OCI-M1 (cell line): ENCODE measurements at regions not wholly inside any gene's neighbourhood (a gene's known extent, or its start where the extent isn't known, plus 50 kb on each side); places are given as distances from the start of the nearest gene placed in this dataset.
A peak's percentile ranks its signal among the peaks of the same experiment; 100 is the strongest.
"Not testable (repeated sequence)": the region's sequence is repeated elsewhere in the genome, so short reads cannot be mapped to it uniquely, and the experiment has no call there.

ENCODE experiments used
- DNase-seq: peaks from one replicate; lab custom pipeline; 2025; lab: John Stamatoyannopoulos, UW

GRCh38 chr18:64407606-64408005 is 258.7 kb upstream of the LINC00305 start:
- no peak for DNase-seq

DNA sequence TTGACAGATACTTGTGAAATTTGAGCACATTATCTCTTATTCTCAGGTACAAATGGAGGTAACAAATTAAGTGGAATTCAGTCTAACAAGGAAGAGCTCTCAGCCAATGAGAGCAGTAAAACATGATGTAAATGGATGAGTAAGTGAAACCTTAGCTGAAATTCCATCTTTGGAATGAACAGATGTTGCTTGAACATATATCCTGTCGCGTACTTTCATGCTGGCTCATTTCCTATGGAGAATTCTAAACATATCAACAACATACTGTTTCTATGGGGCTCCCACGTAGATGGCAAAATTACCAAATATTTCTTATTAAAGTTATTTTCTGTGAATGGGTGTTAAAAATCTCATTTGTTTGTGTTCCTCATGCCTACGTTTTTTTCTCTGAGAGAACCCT is 256.3 kb upstream of the LINC00305 start:
- DNase-seq: no peak

DNA sequence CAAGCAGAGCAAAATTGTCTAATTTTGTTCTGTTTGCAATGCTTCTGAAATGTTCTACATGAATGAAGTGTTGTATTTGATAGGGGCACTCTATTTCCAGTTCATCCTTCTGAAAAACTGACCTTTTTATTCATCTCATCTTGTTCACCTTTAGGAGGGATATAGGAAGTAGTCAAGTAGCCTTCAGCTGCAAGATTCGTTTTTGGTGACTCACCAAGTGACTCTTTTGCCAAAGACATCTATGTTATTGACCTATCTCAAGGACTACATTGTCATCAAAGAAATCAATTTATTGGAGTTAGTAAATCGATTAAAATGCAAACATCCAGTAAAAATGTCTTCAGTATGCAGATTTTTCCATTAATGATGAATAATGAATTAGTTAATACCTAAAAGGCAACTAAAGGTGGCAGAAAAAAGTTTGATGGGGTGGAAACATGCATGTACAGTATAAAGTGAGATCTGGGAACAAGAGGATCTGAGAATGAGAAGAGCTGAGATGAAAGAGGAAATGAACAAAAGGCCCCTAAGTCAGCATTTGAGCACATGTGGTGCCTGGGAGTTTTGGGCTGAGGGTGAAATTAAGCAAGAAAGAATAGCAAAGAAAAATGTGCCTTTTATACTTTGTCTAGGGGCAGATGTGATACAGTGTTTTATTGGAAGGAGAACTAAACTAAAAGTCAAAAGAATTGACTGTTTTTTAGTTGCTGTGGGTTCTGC is 255.1 kb upstream of the LINC00305 start:
- no peak for DNase-seq

GRCh38 chr18:64402636-64403035 is 253.7 kb upstream of the LINC00305 start:
- no peak for DNase-seq

GRCh38 chr18:64401268-64402060 is 252.6 kb upstream of the LINC00305 start:
- DNase-seq: no peak

DNA sequence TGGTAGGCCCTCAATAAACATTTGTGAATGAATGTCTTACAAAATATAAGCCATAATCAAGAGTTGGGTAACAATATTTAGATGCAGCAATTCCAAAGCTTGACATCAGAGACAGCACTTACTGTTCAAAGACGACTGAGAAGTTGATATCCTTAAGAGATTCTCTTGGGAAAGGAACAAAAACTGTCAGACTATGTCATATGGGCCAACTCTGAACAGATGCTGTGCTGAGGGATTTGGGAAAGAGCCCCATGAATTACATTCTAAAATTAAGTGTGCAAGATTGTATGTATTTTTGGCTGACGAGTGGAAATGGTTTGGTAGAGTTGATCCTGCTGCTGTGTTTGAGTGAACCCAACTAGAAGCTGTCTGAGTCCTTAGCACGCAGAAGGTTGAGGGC is 250.7 kb upstream of the LINC00305 start:
- DNase-seq: no peak

- no peak for DNase-seq
Measured at GRCh38 chr18:64398320-64398719, 249.4 kb upstream of the LINC00305 start.

DNA sequence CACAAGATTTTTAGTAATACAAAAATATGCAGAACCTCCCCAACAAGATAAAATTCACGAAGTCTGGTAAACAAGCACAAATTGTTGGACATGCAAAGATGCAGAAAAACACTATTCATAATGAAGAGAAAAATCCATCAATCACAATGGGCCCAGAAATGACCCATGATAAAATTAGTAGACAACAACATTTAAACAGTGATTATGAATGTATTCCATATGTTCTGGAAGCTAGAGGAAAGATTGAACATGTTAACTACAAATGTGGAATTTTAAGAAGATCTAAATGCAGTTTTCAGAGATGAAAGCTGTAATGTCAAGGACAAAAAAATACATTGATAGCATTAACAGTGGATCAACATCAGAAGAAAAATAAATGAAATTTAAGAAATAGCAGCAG is 243.3 kb upstream of the LINC00305 start:
- no peak for DNase-seq

DNA sequence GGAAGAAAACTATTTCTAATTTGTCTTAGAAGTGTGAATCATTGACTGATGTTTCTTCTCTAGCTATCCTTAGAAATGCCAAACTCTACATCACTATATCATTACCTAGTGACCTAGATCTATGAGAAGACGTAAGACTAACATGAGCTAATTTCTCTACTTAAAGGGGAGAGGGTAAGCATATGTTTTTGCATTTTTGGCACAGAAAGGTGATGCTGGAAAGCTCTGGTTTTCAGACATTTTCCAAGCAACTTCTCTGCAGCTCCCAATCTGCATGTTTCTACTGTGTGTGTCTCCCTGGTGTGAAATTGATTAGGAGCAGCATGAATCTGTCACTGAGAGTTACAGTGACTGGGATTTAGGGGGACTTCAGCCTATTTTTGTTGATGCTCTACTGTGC is 235.2 kb upstream of the LINC00305 start:
- no peak for DNase-seq

DNA sequence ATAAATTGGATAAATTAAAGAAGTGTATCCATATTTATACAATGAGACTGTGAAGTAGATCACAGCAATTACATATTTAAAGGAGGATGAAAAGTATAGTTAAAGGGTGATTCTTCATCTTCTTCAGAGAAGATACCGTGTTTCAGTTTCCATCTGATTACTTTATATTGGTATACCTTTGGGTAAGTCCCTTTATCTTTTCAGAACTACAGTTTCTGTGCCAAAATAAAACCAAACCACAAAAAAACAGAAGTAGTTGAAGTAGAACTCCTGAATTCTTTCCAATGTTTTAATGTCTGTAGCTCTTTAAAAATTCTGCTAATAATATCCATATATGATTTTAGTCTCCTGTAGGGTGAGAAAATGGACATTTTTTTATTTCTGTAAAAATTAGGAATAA is 231.2 kb upstream of the LINC00305 start:
- DNase-seq: peak; percentile 53

- no peak for DNase-seq
Measured at GRCh38 chr18:64379662-64380061, 230.8 kb upstream of the LINC00305 start.

- no peak for DNase-seq
Measured at GRCh38 chr18:64377446-64377845, 228.6 kb upstream of the LINC00305 start.

GRCh38 chr18:64372850-64373249 is 224.0 kb upstream of the LINC00305 start:
- no peak for DNase-seq

DNA sequence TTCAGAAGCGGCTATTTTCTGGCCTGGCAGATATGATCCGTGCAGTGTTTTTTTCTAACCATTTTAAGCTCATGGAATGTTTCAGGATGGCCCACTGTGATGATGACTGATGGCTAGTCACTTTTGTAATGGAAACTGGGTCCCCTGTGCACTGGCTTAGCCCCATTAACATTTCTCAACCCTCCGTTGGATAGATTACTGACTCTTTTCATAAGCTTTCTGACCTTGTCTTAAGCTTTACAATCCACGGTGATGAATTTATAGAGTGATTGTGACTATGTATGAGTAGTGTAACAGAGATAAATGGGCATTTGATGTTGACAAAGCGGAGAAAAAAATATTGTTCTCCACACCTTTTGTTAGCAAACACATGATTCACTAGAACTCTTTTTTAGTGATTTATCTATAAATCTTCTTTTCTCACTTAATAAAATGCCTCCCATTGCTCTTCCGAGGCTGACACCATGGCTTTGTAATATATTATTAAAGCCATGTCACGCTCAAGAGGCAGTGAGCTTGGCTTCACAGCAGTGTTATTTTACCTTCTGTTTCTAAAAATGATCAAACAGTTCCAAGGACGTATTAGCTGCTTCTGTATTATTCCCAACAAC is 221.0 kb upstream of the LINC00305 start:
- not testable (repeated sequence) for DNase-seq

DNA sequence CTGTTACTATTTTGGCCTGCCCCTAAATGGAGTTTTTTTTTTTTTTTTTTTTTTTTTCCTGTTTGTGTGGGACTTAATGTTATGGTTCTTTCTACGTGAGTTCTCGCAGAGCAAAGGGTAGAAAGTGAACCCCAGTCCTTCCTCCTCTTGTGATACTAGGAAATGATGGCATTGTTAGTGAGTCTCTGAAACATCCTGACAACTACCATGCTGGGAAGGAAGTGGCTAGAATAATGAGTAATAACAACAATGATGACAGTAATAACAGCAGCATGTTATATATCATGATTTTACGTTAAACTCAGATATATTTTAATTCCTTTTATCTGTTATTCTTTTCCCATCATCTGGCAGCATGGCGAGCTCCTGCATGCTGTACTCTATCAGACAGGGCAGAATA is 216.2 kb upstream of the LINC00305 start:
- DNase-seq: no peak

- DNase-seq: no peak
Measured at GRCh38 chr18:64337673-64338072, 188.8 kb upstream of the LINC00305 start.

GRCh38 chr18:64337018-64337417 is 188.1 kb upstream of the LINC00305 start:
- peak; percentile 47 for DNase-seq

GRCh38 chr18:64334748-64335147 is 185.9 kb upstream of the LINC00305 start:
- DNase-seq: no peak

DNA sequence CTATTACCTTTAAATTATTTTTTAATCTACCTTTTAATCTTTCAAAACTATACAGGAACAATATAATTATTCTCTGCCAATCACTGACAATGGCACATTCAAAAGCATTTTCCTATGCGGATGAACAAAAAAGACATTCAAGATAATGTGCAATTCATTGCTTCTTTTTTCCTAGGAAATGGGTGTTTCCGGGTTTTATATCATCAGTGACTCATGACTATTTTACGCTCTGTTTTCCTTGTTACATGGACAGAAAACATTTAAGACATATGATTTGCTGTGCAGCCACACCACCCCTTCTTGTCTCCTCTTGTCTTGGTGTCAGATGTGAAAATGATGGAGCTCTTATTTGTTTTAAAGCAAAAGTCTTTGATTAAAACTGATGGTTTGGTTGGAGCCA is 184.7 kb upstream of the LINC00305 start:
- no peak for DNase-seq

DNA sequence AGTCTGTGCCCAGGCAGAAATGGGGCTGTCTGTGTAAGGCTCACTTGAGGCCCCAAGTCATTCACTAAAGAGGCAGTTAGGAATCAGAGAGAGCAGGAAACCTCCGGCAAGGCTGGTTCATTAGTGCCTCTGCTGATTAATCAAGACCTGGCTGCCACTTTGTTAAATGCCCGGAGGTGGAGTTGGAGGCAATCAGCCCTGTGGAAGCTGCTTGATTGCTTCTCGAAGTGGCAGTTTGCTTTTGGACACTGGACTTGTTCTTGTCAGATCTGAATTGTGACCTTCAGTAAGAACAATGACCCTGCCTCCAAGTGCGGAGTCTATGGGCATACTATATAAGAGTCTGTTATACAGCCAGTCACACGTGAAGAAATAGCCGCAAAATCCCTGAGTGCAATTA is 183.9 kb upstream of the LINC00305 start:
- no peak for DNase-seq

GRCh38 chr18:64331419-64331818 is 182.5 kb upstream of the LINC00305 start:
- no peak for DNase-seq

DNA sequence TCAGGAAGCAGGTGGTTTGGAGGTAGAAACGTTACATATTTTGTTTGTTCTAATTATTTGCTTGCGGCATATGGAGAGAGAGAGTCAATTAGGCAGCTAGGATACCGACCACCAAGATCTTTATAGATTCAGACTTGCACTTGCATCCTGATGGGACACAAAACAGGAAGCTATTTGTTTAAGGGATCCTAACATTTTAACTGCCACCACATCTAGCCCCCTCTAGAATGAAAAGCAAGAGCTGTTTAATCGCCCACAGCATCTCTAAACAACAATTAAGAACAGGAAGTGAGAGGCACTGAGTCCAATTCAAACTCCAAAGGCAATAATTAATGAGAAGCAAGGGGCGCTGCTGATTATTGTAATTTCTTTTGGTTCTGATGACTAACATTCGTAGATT is 182.0 kb upstream of the LINC00305 start:
- DNase-seq: no peak

- DNase-seq: peak; percentile 19
Measured at GRCh38 chr18:64330161-64330560, 181.3 kb upstream of the LINC00305 start.
